MV-4-11 (cell line): ENCODE measurements at regions not wholly inside any gene's neighbourhood (a gene's known extent, or its start where the extent isn't known, plus 50 kb on each side); places are given as distances from the start of the nearest gene placed in this dataset.

ENCODE experiments used
- DNase-seq: peaks from one replicate; lab custom pipeline; 2025; lab: John Stamatoyannopoulos, UW

- no peak for DNase-seq
Measured at GRCh38 chr21:41671859-41672542, 94.9 kb downstream of the RIPK4 start.

GRCh38 chr21:41671212-41671762 lies 95.6 kb downstream of the RIPK4 start:
- DNase-seq = no peak

GRCh38 chr21:41670056-41670805 lies 96.6 kb downstream of the RIPK4 start:
- no peak for DNase-seq

GRCh38 chr21:41669533-41669830 lies 97.4 kb downstream of the RIPK4 start:
- no peak for DNase-seq

- DNase-seq = no peak
Measured at GRCh38 chr21:41668686-41669532, 97.9 kb downstream of the RIPK4 start.

- DNase-seq = no peak
Measured at GRCh38 chr21:41668051-41668541, 98.8 kb downstream of the RIPK4 start.

- DNase-seq = no peak
Measured at GRCh38 chr21:41667136-41667535, 99.7 kb downstream of the RIPK4 start.

GRCh38 chr21:41666641-41667081 lies 100.2 kb downstream of the RIPK4 start:
- DNase-seq = peak; percentile 45

GRCh38 chr21:41665766-41666595 lies 100.9 kb downstream of the RIPK4 start:
- no peak for DNase-seq

- peak; percentile 24 for DNase-seq
Measured at GRCh38 chr21:41664881-41665765, 101.7 kb downstream of the RIPK4 start.

GRCh38 chr21:41663805-41664788 lies 102.8 kb downstream of the RIPK4 start:
- DNase-seq = peak; percentile 88

GRCh38 chr21:41662761-41663160 lies 104.1 kb downstream of the RIPK4 start:
- DNase-seq = no peak

- DNase-seq = no peak
Measured at GRCh38 chr21:41662161-41662560, 104.7 kb downstream of the RIPK4 start.

GRCh38 chr21:41660748-41661147 lies 106.1 kb downstream of the RIPK4 start:
- DNase-seq = no peak

GRCh38 chr21:41659791-41660560 lies 106.9 kb downstream of the RIPK4 start:
- no peak for DNase-seq

- DNase-seq = no peak
Measured at GRCh38 chr21:41656946-41657525, 109.8 kb downstream of the RIPK4 start.

- peak; percentile 43 for DNase-seq
Measured at GRCh38 chr21:41655259-41655658, 111.6 kb downstream of the RIPK4 start.

GRCh38 chr21:41653954-41654491 lies 112.8 kb downstream of the RIPK4 start:
- DNase-seq = no peak
